BJ (cell line): ENCODE measurements at regions not wholly inside any gene's neighbourhood (a gene's known extent, or its start where the extent isn't known, plus 50 kb on each side); places are given as distances from the start of the nearest gene placed in this dataset.

Experiments used
- CTCF ChIA-PET: fragments of 350-600 bp; formaldehyde crosslinking; extraction: SDS; loops from one replicate; lab custom pipeline; 2021; ENCODE audit warnings: antibody characterized with exemption, inconsistent platforms; lab: Yijun Ruan, JAX
- POLR2A ChIA-PET: fragments of 300-600 bp; sonication (Branson Sonifier 250); formaldehyde crosslinking; extraction: SDS; loops from one replicate; lab custom pipeline; 2021; ENCODE audit warnings: antibody characterized with exemption; lab: Charles Lee
- DNase-seq: peaks from one replicate; pipeline ENCODE4 v3.0.0-alpha.2; 2011; ENCODE audit warnings: low read depth
- H3K27me3 ChIP-seq: 2 replicates; pipeline ENCODE4 v1.6.0; 2011; ENCODE audit warnings: low read length; ENCODE audit not compliant: control insufficient read depth, insufficient read depth
- H3K36me3 ChIP-seq: 2 replicates; pipeline ENCODE4 v1.5.1; 2011; ENCODE audit warnings: low read length; ENCODE audit not compliant: control insufficient read depth, insufficient read depth
- H3K4me3 ChIP-seq: 2 replicates; pipeline ENCODE4 v1.5.1; 2011; ENCODE audit warnings: low read depth, mild to moderate bottlenecking, control low read depth, low read length
- TF ChIP-seq, protein P1 (sequence below): IDR thresholded peaks from 2 replicates; pipeline ENCODE4 v1.5.1; 2011; ENCODE audit warnings: low read depth, mild to moderate bottlenecking, control low read depth, inconsistent platforms, low read length, moderate library complexity; ENCODE audit not compliant: insufficient read depth

DNA sequence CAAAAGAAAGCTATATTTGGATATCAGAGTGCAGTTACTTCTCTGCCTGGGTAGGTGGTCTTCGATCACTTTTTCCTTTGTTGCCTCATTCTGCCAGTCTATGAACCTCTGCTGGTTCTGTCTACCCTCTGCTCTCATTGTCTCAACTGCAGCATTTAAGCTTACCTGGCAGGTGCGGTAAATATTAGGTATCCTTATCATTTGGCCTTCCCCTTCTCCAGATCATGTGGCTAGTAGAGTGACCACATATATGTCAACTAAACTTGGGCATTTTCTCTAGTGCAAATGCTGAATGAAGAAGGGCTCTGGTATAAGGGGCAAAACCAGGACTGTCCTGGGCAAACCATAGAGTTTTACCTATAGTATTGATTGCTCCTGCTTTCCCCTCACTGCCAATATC lies 180.8 kb downstream of the MDFIC start:
- TF ChIP-seq, protein P1, sequence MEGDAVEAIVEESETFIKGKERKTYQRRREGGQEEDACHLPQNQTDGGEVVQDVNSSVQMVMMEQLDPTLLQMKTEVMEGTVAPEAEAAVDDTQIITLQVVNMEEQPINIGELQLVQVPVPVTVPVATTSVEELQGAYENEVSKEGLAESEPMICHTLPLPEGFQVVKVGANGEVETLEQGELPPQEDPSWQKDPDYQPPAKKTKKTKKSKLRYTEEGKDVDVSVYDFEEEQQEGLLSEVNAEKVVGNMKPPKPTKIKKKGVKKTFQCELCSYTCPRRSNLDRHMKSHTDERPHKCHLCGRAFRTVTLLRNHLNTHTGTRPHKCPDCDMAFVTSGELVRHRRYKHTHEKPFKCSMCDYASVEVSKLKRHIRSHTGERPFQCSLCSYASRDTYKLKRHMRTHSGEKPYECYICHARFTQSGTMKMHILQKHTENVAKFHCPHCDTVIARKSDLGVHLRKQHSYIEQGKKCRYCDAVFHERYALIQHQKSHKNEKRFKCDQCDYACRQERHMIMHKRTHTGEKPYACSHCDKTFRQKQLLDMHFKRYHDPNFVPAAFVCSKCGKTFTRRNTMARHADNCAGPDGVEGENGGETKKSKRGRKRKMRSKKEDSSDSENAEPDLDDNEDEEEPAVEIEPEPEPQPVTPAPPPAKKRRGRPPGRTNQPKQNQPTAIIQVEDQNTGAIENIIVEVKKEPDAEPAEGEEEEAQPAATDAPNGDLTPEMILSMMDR, result no peak
- ChIA-PET POLR2A (no interaction called here), CTCF (no interaction called here)

DNA sequence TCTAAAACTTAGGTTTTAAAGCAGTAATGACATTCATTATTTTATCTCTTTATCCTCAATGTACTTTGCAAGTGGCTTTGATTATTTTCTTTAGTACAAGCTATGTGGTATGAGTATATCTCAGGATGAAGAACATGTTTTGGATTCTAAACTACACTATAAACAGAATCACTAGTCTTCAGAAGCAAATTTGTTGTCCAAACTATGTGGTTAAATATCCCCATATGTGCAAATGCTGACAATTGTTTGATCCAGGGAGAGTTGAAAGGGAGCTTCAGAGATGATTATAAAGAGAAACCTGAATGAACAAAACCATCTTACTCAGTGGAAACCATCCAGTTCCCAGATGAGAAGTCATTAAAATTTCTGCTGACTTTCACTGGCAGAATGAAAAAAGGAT lies 179.3 kb downstream of the MDFIC start:
- TF ChIP-seq, protein P1, result no peak
- ChIA-PET CTCF (no interaction called here), POLR2A (no interaction called here)
- no peak overlapping the region for H3K4me3 ChIP-seq
- H3K36me3 ChIP-seq, result no peaks in the 10 kb centered on the region
- H3K27me3 ChIP-seq, result no peaks in the 10 kb centered on the region
- no peak for DNase-seq

More for the DNA sequence above, 180.8 kb downstream of the MDFIC start:
- Histone ChIP-seq H3K27me3 (no peaks in the 10 kb centered on the region), H3K4me3 (no peak overlapping the region), H3K36me3 (no peaks in the 10 kb centered on the region)
- DNase-seq, result no peak

DNA sequence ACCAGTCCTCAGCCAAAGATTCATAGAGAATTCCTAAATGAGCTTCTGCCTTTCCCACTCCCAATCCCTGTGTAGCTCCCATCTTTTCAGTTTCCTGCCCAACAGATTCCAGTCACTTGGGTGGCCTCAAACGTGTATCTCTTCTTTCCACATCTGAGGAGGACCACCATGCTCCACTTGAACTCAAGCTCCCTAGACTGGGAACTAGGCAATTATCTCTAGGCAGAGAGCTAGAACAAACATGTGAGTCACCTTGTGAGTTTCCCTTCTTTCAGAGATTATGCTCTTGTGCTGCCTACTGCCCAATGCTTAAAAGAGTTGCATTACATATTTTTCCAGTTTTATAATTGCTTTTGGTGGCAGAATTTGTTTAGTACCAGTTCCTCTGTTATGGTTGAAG lies 178.0 kb downstream of the MDFIC start:
- TF ChIP-seq, protein P1, result no peak
- no peak for DNase-seq
- Histone ChIP-seq H3K4me3 (no peak overlapping the region), H3K36me3 (no peaks in the 10 kb centered on the region), H3K27me3 (no peaks in the 10 kb centered on the region)
- POLR2A ChIA-PET, result no interaction called here
- CTCF ChIA-PET, result interaction anchor here (0.6 to 2.2 kb wide), 3 partner anchors 10 to 101 kb away, joined by 4 to 6 read pairs (median 5); no protein-coding TSS in a partner anchor

DNA sequence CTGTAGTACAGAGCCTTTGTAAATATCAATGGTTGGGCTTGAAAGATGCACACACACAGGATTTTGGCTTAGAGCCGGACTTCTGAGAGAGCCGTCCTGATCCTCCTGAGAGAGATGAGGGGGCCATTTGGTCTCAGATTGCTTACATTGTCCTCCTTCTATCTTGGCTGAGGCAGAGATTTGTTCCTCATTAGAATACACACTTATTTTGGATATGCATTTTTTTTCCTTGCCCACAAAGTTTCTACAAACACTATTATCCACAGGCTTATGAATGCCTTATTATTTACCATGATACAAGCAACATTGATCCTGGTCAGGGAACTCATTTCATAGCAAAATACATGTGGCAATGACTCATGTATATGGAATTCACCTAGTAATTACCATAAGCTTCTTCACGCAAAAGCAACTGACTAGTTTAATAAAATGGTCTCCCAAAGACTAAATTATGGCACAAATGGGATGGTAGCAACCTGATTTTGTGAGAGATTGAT lies 175.3 kb downstream of the MDFIC start:
- ChIA-PET POLR2A (no interaction called here), CTCF (no interaction called here)
- Histone ChIP-seq H3K4me3 (no peak overlapping the region), H3K27me3 (no peaks in the 10 kb centered on the region), H3K36me3 (no peaks in the 10 kb centered on the region)
- DNase-seq, result no peak
- TF ChIP-seq, protein P1, result no peak

DNA sequence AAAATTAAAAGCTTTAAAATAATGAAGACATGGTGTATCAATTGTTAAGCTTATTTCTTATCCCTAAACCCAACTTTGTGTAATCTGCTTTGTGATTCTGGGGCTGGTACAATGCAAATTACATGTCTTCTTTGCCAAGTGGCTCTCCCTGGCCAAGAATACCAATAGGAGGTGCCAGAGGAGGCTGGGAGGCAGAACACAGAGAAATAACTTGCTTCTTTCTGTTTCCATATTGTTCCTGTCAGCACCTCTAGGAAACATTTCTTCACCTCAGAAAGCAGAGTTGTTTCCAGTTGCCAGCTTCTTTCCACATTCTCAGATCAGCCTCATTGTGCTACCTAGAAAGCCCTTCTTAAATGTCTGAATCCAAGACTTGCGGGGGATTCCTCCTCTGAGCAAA lies 174.4 kb downstream of the MDFIC start:
- POLR2A ChIA-PET, result no interaction called here
- CTCF ChIA-PET, result no interaction called here
- Histone ChIP-seq H3K27me3 (no peaks in the 10 kb centered on the region), H3K4me3 (no peak overlapping the region), H3K36me3 (no peaks in the 10 kb centered on the region)
- no peak for DNase-seq
- TF ChIP-seq, protein P1, result no peak
